ENCODE measurements at regions not wholly inside any gene's neighbourhood (a gene's known extent, or its start where the extent isn't known, plus 50 kb on each side); places are given as distances from the start of the nearest gene placed in this dataset.

GRCh38 chr7:86950944-86951343 lies 108.5 kb downstream of the ELAPOR2 start:
- ChIA-PET CTCF (interaction anchor here (0.6 kb wide), 1 partner anchor 20 kb away, joined by 3 read pairs; no protein-coding TSS in a partner anchor), POLR2A (ENCODE audit: low non-redundant PET) (no interaction called here)
- TF ChIP-seq, protein P1, sequence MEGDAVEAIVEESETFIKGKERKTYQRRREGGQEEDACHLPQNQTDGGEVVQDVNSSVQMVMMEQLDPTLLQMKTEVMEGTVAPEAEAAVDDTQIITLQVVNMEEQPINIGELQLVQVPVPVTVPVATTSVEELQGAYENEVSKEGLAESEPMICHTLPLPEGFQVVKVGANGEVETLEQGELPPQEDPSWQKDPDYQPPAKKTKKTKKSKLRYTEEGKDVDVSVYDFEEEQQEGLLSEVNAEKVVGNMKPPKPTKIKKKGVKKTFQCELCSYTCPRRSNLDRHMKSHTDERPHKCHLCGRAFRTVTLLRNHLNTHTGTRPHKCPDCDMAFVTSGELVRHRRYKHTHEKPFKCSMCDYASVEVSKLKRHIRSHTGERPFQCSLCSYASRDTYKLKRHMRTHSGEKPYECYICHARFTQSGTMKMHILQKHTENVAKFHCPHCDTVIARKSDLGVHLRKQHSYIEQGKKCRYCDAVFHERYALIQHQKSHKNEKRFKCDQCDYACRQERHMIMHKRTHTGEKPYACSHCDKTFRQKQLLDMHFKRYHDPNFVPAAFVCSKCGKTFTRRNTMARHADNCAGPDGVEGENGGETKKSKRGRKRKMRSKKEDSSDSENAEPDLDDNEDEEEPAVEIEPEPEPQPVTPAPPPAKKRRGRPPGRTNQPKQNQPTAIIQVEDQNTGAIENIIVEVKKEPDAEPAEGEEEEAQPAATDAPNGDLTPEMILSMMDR (conservative IDR thresholded peaks at IDR 0.05; ENCODE audit: low read depth) = no peak
- DNase-seq (ENCODE audit: low spot score) = no peak
- no peak overlapping the region for H3K27ac ChIP-seq

GRCh38 chr7:86950360-86950759 lies 109.1 kb downstream of the ELAPOR2 start:
- ChIA-PET POLR2A (ENCODE audit: low non-redundant PET) (no interaction called here), CTCF (interaction anchor here (0.6 kb wide), 2 partner anchors 21 to 211 kb away, joined by 3 to 6 read pairs; no protein-coding TSS in a partner anchor)
- no peak for DNase-seq (ENCODE audit: low spot score)
- TF ChIP-seq, protein P1 (conservative IDR thresholded peaks at IDR 0.05; ENCODE audit: low read depth) = no peak
- H3K27ac ChIP-seq = no peak overlapping the region

DNA sequence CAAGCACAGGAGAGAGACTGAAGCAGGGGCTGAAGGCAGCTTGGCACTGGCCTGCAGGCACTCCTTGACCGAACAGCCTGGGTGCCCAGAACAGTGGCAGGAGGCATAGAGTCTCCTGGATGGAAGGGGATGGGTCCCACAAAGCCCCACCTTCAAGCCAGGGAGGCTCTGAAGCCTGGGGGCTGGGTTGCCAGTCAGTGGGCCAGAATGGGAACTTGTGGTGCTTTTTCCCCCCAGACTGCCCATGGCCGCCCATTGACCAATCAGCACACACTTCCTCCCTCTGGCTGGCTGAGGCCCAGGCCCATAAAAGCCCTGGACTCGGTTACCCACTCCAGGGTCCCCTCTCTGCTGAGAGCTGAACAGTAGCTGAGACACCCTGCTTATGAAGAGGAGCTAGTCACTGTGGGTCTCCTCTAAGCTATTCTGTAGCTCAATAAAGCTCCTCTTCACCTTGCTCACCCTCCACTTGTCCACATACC lies 109.6 kb downstream of the ELAPOR2 start:
- TF ChIP-seq, protein P1 (conservative IDR thresholded peaks at IDR 0.05; ENCODE audit: low read depth) = no peak
- no peak for DNase-seq (ENCODE audit: low spot score)
- ChIA-PET POLR2A (ENCODE audit: low non-redundant PET) (no interaction called here), CTCF (interaction anchor here (0.6 kb wide), 1 partner anchor 211 kb away, joined by 6 read pairs; no protein-coding TSS in a partner anchor)
- peak overlapping the region; percentile 21; the same call in 1 of the 2 replicates for H3K27ac ChIP-seq

GRCh38 chr7:86949052-86949778 lies 110.2 kb downstream of the ELAPOR2 start:
- TF ChIP-seq, protein P1 (conservative IDR thresholded peaks at IDR 0.05; ENCODE audit: low read depth) = no peak
- peak overlapping the region; percentile 21; the same call in 1 of the 2 replicates for H3K27ac ChIP-seq
- ChIA-PET CTCF (interaction anchor here (0.9 kb wide), 1 partner anchor 199 kb away, joined by 3 read pairs; no protein-coding TSS in a partner anchor), POLR2A (ENCODE audit: low non-redundant PET) (no interaction called here)
- no peak for DNase-seq (ENCODE audit: low spot score)

DNA sequence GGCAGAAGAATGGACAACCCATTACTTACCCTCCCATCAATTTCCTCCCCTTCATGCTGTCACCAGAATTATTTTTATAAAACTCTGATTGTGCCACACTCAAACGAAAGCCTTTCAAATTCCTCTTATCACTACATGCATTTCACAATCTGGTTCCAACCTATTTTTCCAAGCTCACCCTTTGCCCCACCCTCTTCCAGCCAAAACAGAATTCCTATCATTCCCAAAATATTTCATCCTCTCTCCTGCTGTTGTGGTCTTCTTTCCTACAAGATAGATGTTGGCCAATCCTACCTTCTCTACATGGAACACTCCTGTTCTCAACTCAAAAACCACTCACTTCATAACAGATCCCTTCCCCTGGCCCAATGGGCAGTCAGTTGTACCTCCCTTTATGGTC lies 111.5 kb downstream of the ELAPOR2 start:
- TF ChIP-seq, protein P1 (conservative IDR thresholded peaks at IDR 0.05; ENCODE audit: low read depth) = no peak
- ChIA-PET CTCF (no interaction called here), POLR2A (ENCODE audit: low non-redundant PET) (no interaction called here)
- peak; percentile 9 for DNase-seq (ENCODE audit: low spot score)
- H3K27ac ChIP-seq = no peak overlapping the region

- H3K27ac ChIP-seq = no peak overlapping the region
- CTCF ChIA-PET = interaction anchor here (3.2 kb wide), 1 partner anchor 205 kb away, joined by 12 read pairs; no protein-coding TSS in a partner anchor
- TF ChIP-seq, protein P1 (conservative IDR thresholded peaks at IDR 0.05; ENCODE audit: low read depth) = no peak
- no peak for DNase-seq (ENCODE audit: low spot score)
- POLR2A ChIA-PET (ENCODE audit: low non-redundant PET) = no interaction called here
Observed at GRCh38 chr7:86943447-86943846, 116.0 kb downstream of the ELAPOR2 start.
